Cardiac muscle cell (in vitro differentiated cells and primary cell): ENCODE measurements at regions not wholly inside any gene's neighbourhood (a gene's known extent, or its start where the extent isn't known, plus 50 kb on each side); places are given as distances from the start of the nearest gene placed in this dataset.

Source experiments
- DNase-seq, 2 donors: peaks; one replicate each; pipeline versions ENCODE4 v3.0.0 to v3.0.0-alpha.2; 2010 to 2017; ENCODE audit warnings: low read depth in 1 of 2, low spot score in 1 of 2
- H3K27ac ChIP-seq: fragments of 200-600 bp; sonication (generic); 2 replicates; pipeline ENCODE4 v1.5.1; 2016
- H3K27me3 ChIP-seq: fragments of 200-600 bp; sonication (generic); 2 replicates; pipeline ENCODE4 v1.6.0; 2016; ENCODE audit warnings: control low read depth
- H3K36me3 ChIP-seq: fragments of 200-600 bp; sonication (generic); 2 replicates; pipeline ENCODE4 v1.5.1; 2016; ENCODE audit warnings: control low read depth
- H3K4me1 ChIP-seq: fragments of 200-600 bp; sonication (generic); 2 replicates; pipeline ENCODE4 v1.8.1; 2017; ENCODE audit warnings: low read depth, mild to moderate bottlenecking, mixed run types
- H3K4me3 ChIP-seq: fragments of 200-600 bp; sonication (generic); 2 replicates; pipeline ENCODE4 v1.5.1; 2016; ENCODE audit warnings: mild to moderate bottlenecking
- H3K9me3 ChIP-seq: fragments of 200-600 bp; sonication (generic); 2 replicates; pipeline ENCODE4 v1.5.1; 2017; ENCODE audit warnings: low read depth, mild to moderate bottlenecking, control low read depth
- TF ChIP-seq, protein P1 (sequence below): IDR thresholded peaks from 2 replicates; pipeline ENCODE4 v1.5.1; 2012; ENCODE audit warnings: low read depth, mild to moderate bottlenecking, low read length

GRCh38 chr17:71252436-71252835 lies 868.4 kb upstream of the SOX9 start:
- no peak for DNase-seq
- Histone ChIP-seq H3K9me3 (no peaks in the 10 kb centered on the region), H3K27ac (no peak overlapping the region), H3K36me3 (no peaks in the 10 kb centered on the region), H3K27me3 (no peaks in the 10 kb centered on the region), H3K4me1 (no peaks in the 10 kb centered on the region), H3K4me3 (no peak overlapping the region)
- TF ChIP-seq, protein P1, sequence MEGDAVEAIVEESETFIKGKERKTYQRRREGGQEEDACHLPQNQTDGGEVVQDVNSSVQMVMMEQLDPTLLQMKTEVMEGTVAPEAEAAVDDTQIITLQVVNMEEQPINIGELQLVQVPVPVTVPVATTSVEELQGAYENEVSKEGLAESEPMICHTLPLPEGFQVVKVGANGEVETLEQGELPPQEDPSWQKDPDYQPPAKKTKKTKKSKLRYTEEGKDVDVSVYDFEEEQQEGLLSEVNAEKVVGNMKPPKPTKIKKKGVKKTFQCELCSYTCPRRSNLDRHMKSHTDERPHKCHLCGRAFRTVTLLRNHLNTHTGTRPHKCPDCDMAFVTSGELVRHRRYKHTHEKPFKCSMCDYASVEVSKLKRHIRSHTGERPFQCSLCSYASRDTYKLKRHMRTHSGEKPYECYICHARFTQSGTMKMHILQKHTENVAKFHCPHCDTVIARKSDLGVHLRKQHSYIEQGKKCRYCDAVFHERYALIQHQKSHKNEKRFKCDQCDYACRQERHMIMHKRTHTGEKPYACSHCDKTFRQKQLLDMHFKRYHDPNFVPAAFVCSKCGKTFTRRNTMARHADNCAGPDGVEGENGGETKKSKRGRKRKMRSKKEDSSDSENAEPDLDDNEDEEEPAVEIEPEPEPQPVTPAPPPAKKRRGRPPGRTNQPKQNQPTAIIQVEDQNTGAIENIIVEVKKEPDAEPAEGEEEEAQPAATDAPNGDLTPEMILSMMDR = no peak

DNA sequence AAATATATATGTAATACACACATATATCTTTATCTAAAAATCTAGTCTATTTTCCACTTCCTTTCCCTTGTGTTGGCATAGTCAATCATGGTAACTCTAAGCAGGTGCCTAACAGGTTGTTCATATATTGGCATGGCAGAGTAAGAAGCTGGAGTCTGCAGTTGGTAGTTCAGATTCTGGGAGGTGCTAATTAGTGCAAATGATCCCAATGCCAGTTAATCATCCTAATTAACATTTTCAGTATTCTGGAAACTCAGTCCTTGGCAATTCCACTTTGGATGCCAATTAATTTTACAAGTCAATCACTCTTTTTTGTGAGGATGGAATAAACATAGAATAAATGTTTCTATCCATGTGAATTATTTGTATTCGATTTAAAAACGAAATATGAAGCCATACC lies 863.7 kb upstream of the SOX9 start:
- no peak for DNase-seq
- TF ChIP-seq, protein P1 = no peak
- Histone ChIP-seq H3K27me3 (no peaks in the 10 kb centered on the region), H3K9me3 (no peaks in the 10 kb centered on the region), H3K4me3 (no peak overlapping the region), H3K27ac (no peak overlapping the region), H3K4me1 (no peaks in the 10 kb centered on the region), H3K36me3 (no peaks in the 10 kb centered on the region)

DNA sequence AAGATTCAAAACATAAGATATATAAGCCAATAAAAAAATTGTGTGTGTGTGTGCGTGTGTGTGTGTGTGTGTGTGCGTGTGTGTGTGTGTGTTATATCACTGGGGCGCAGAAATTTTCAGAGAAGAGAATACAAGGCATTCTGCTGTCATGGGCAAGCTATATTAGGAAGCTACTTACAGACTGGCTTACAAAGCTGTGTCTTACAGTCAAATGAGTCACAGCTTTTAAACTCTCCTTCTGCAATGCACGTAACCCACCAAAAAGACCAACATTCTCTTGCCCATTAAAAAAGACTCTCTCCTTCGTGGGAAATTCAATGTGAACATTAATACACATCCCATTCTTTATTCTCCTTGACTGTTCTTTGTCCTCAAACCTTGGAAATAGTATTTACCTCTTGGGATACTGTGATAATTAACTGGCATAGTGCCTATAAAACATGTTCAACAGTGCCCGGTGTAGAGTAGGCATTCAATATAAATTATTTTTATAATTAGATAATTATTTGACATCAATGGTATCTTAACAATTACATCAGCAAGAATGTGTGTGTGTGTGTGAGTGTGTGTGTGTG lies 860.4 kb upstream of the SOX9 start:
- H3K27me3 ChIP-seq = no peaks in the 10 kb centered on the region

DNA sequence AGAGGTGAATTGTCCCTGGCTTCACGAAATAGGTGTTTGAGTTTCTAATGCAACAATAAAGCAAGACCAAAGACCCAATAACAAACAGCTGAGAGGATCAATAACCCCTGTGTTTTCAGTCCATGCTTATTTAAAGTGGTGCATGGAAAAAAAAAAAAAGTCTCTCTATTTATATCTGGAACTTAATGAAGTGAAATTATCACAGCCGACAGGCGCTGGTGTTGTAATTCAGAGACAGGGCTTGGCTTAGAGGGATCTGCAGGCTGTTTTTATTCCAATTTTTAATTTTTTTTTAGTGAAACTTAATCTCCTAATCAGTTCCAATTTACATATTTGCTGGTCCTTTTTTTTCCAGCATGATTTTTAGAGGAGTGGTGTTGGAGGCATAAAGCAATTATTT lies 858.2 kb upstream of the SOX9 start:
- Histone ChIP-seq H3K27ac (no peak overlapping the region), H3K27me3 (no peaks in the 10 kb centered on the region), H3K36me3 (no peaks in the 10 kb centered on the region), H3K9me3 (no peaks in the 10 kb centered on the region), H3K4me3 (no peak overlapping the region), H3K4me1 (no peaks in the 10 kb centered on the region)
- DNase-seq = no peak
- TF ChIP-seq, protein P1 = no peak

More for the DNA sequence above, 860.4 kb upstream of the SOX9 start:
- Histone ChIP-seq H3K9me3 (no peaks in the 10 kb centered on the region), H3K27ac (no peak overlapping the region), H3K36me3 (no peaks in the 10 kb centered on the region), H3K4me1 (no peaks in the 10 kb centered on the region), H3K4me3 (no peak overlapping the region)
- TF ChIP-seq, protein P1 = no peak
- DNase-seq = no peak

DNA sequence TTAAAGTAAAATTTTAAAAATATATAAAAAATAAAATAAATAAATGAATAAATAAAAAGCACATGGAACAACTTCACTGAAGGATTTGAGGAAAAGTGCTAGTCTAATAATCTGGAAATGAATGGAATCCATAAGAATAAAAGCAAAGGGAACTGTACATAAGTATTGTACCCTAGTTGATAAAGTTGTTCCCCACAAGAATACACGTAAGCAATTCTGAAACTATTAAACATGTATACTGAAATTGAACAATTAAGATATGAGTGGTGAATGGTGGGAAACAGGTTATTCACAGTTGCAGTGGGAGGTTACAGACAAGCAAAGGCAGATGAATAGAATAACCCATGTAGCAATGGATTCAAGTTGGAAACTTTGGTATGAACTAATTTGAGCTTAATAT lies 853.2 kb upstream of the SOX9 start:
- H3K4me1 ChIP-seq = no peaks in the 10 kb centered on the region
- DNase-seq = no peak
- H3K27ac ChIP-seq = no peak overlapping the region
- H3K4me3 ChIP-seq = no peak overlapping the region
- TF ChIP-seq, protein P1 = no peak
- H3K9me3 ChIP-seq = no peaks in the 10 kb centered on the region
- H3K36me3 ChIP-seq = no peaks in the 10 kb centered on the region
- H3K27me3 ChIP-seq = no peaks in the 10 kb centered on the region

GRCh38 chr17:71269201-71269600 lies 851.6 kb upstream of the SOX9 start:
- H3K4me1 ChIP-seq = no peaks in the 10 kb centered on the region
- H3K9me3 ChIP-seq = no peaks in the 10 kb centered on the region
- TF ChIP-seq, protein P1 = no peak
- no peaks in the 10 kb centered on the region for H3K36me3 ChIP-seq
- H3K4me3 ChIP-seq = no peak overlapping the region
- no peak for DNase-seq
- H3K27me3 ChIP-seq = peaks cover 3% of the 10 kb centered on the region
- H3K27ac ChIP-seq = no peak overlapping the region
